HL-60 (cell line): ENCODE measurements at regions not wholly inside any gene's neighbourhood (a gene's known extent, or its start where the extent isn't known, plus 50 kb on each side); places are given as distances from the start of the nearest gene placed in this dataset.

Experiments
- DNase-seq, 2 experiments: peaks; one replicate each; pipeline ENCODE4 v3.0.0-alpha.2; 2010 to 2020; ENCODE audit warnings: low read depth in 1 of 2, low spot score in 1 of 2
- H3K27ac ChIP-seq: fragments of 250-450 bp; sonication (Bioruptor Pico); replicated peaks from 2 replicates; pipeline ENCODE4 v1.5.1; 2020; ENCODE audit warnings: mild to moderate bottlenecking, moderate library complexity
- H3K27me3 ChIP-seq: fragments of 250-450 bp; sonication (Bioruptor Pico); 2 replicates; pipeline ENCODE4 v1.5.1; 2021; ENCODE audit warnings: mild to moderate bottlenecking, moderate library complexity; ENCODE audit not compliant: insufficient read depth, poor library complexity, severe bottlenecking
- H3K4me3 ChIP-seq: replicated peaks from 2 replicates; pipeline ENCODE4 v1.5.1; 2011; ENCODE audit warnings: mild to moderate bottlenecking, control low read depth, low read length; ENCODE audit not compliant: insufficient read depth
- GABPA ChIP-seq: IDR thresholded peaks from 2 replicates; pipeline ENCODE4 v1.6.1; 2012; ENCODE audit warnings: low read depth
- POLR2AphosphoS5 ChIP-seq: IDR thresholded peaks from 2 replicates; pipeline ENCODE4 v1.6.1; 2012; ENCODE audit warnings: low read depth
- SPI1 ChIP-seq: IDR thresholded peaks from 2 replicates; pipeline ENCODE4 v1.6.1; 2012; ENCODE audit warnings: low read depth, mild to moderate bottlenecking, borderline replicate concordance
- TF ChIP-seq, protein P1 (sequence below): IDR thresholded peaks from one replicate; pipeline ENCODE4 v1.5.1; 2011; ENCODE audit warnings: low read length, control low read depth, inconsistent platforms; ENCODE audit not compliant: insufficient read depth
- TF ChIP-seq, protein P2 (sequence below): IDR thresholded peaks from 2 replicates; pipeline ENCODE4 v1.6.1; 2012; ENCODE audit warnings: low read depth; ENCODE audit not compliant: insufficient replicate concordance

DNA sequence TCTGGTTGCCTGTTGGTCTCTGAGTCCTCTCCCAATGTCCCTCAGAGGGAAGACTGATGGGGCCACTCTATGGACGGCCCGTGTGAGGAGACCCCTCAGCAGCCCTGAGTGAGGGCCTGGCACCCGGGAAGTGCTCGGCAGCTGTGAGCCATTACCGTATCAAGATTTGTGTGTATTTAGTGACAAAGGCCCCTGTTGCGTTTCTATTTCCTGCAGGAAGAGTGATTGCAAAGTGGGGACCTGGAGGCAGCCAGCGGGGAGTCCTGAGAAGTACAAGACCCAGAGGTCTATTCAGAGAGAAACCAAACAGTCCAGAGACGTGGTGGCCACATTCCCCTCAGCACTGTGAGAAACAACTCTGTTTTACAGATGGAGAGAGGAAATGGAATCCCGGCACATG, 51.1 kb upstream of the CHST15 start:
- TF ChIP-seq SPI1, result no peak
- TF ChIP-seq, protein P1, sequence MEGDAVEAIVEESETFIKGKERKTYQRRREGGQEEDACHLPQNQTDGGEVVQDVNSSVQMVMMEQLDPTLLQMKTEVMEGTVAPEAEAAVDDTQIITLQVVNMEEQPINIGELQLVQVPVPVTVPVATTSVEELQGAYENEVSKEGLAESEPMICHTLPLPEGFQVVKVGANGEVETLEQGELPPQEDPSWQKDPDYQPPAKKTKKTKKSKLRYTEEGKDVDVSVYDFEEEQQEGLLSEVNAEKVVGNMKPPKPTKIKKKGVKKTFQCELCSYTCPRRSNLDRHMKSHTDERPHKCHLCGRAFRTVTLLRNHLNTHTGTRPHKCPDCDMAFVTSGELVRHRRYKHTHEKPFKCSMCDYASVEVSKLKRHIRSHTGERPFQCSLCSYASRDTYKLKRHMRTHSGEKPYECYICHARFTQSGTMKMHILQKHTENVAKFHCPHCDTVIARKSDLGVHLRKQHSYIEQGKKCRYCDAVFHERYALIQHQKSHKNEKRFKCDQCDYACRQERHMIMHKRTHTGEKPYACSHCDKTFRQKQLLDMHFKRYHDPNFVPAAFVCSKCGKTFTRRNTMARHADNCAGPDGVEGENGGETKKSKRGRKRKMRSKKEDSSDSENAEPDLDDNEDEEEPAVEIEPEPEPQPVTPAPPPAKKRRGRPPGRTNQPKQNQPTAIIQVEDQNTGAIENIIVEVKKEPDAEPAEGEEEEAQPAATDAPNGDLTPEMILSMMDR, result no peak
- TF ChIP-seq, protein P2, sequence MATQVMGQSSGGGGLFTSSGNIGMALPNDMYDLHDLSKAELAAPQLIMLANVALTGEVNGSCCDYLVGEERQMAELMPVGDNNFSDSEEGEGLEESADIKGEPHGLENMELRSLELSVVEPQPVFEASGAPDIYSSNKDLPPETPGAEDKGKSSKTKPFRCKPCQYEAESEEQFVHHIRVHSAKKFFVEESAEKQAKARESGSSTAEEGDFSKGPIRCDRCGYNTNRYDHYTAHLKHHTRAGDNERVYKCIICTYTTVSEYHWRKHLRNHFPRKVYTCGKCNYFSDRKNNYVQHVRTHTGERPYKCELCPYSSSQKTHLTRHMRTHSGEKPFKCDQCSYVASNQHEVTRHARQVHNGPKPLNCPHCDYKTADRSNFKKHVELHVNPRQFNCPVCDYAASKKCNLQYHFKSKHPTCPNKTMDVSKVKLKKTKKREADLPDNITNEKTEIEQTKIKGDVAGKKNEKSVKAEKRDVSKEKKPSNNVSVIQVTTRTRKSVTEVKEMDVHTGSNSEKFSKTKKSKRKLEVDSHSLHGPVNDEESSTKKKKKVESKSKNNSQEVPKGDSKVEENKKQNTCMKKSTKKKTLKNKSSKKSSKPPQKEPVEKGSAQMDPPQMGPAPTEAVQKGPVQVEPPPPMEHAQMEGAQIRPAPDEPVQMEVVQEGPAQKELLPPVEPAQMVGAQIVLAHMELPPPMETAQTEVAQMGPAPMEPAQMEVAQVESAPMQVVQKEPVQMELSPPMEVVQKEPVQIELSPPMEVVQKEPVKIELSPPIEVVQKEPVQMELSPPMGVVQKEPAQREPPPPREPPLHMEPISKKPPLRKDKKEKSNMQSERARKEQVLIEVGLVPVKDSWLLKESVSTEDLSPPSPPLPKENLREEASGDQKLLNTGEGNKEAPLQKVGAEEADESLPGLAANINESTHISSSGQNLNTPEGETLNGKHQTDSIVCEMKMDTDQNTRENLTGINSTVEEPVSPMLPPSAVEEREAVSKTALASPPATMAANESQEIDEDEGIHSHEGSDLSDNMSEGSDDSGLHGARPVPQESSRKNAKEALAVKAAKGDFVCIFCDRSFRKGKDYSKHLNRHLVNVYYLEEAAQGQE, result no peak
- no peak for TF ChIP-seq GABPA
- no peak for TF ChIP-seq POLR2AphosphoS5
- no peak for DNase-seq
- Histone ChIP-seq H3K27ac (no peak overlapping the region), H3K4me3 (no peak overlapping the region), H3K27me3 (peaks cover 7% of the 10 kb centered on the region)

DNA sequence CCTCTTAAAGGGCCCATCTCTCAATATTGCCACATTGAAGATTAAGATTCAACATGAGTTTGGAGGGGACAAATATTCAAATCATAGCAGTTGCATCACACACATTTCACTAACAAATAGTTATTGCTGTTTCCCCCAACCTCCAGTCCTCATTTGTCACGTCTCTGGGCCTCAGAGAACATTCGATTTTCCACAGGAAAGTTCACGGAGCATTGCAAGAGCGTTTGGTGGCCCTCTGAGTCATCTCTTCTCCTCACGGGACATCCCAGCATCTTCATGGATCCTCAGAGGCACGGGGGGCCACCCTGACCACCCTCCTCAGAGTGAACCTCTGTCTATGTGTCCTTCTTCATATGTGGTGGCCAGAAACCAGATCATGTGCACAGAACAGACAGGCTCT, 50.3 kb upstream of the CHST15 start:
- no peaks in the 10 kb centered on the region for H3K27me3 ChIP-seq
- no peak for DNase-seq
- H3K4me3 ChIP-seq, result no peak overlapping the region
- TF ChIP-seq, protein P1, result no peak
- TF ChIP-seq GABPA (no peak), POLR2AphosphoS5 (no peak), SPI1 (no peak)
- TF ChIP-seq, protein P2, result no peak
- no peak overlapping the region for H3K27ac ChIP-seq
